Occipital lobe (tissue), 1 donor: ENCODE measurements at regions not wholly inside any gene's neighbourhood (a gene's known extent, or its start where the extent isn't known, plus 50 kb on each side); places are given as distances from the start of the nearest gene placed in this dataset.
A peak's percentile ranks its signal among the peaks of the same experiment; 100 is the strongest.

Experiments
- DNase-seq: peaks from one replicate; lab custom pipeline; 2025; lab: John Stamatoyannopoulos, UW

DNA sequence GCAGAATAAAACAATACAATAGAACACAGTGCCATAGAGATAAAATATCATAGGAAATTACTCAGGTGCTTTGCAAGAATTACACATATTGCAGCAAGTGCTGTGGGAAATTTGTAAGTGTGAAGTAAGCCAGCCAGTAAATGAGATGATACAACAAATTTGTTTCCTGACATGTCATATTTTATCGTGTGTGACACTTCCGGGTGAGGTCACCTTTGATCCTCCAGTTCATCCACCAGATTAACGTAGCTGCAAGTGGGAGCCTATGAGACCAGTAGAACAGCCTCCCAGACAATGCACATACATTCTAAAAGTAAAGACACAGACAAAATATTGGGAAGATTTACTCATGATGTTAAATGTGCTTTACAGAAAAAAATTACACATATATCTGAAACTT, 72.2 kb downstream of the PRDM9 start:
- DNase-seq = no peak

DNA sequence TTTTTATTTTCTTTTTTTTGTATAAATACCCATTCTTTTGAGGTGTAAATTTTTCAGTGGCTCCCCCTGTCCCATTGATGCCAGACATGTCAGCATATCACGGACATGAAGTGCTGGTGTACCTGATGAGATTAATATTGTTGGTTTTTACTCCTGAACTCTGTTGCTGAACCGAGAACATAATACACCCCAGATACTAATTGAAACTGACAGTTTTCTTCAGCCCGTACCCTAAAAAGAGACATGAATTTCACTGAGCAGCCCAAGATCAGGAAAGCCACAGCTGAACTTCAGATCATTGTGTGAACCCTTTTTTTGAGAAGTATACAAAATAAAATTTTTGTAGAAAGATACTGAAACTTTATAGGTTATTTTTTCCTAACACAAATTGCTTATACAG, 75.7 kb downstream of the PRDM9 start:
- no peak for DNase-seq

DNA sequence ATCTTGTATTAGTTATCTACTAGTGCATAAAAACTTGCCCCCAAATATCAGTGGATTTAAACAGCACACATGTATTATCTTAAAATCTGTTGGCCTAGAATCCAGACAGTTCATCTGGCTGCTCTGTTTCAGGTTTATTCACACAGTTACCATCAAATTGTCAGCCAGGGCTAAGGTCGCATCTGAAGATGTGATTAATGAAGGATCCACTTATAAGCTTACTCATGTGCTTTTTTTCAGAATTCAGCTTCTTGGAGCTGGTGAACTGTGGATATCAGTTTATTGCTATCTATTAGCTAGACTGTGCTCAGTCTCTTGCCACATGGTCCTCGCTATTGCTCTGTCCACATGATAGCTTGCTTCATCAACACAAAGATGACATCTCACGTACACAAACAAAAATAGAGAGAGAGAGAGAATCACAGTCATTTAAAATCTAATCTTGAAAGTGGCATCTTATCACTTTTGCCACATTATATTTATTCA, 81.5 kb downstream of the PRDM9 start:
- DNase-seq = no peak

DNA sequence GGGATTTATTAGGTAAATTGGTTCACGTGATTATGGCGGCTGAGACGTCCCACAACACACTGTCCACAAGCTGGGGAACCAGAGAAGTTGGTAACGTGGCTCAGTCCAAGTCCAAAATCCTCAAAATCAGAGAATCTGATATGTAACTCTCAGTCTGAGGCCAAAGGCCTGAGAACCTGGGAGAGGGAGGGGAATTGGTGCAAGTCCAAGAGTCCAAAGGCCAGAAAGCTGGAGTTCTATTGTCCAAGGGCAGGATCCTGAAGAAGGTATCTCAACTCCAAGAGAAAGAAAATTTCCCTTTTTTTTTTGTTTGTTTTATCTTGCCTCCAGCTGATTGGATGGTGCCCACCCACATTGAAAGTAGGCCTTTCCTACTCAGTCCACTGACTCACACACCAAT, 83.8 kb downstream of the PRDM9 start:
- no peak for DNase-seq

DNA sequence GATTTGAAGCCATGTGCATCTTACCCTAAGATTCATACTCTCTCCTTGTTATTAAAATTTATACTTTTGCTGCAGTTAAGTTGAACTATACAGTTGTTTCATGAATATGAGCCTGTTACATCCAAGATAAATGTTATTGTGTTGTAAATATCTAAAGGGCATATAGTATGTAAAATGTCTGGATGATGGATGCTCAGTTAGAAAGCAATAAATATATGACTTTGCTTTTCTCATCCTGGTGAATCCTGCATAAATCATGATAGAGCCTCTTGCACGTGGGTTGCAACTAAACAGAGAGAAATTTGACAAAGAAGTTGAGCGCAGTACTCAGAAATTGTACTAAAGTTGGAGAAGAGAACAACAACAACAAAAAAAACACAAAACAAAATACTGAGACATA, 99.5 kb downstream of the PRDM9 start:
- no peak for DNase-seq

DNA sequence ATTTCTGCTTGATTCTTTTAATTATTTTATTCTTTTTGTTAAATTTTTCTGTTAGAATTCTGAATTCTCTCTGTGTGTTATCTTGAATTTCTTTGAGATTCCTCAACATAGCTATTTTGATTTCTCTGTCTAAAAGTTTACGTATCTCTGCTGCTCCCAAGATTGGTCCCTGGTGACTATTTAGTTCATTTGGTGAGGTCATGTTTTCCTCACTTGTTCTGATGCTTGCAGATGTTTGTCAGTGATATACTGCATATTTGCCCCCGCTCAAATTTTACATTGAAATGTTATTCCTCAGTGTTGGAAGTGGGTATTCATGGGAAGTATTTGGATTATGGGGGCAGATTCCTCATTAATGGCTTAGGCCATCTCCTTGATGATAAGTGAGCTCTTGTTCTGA, 105.3 kb downstream of the PRDM9 start:
- no peak for DNase-seq

DNA sequence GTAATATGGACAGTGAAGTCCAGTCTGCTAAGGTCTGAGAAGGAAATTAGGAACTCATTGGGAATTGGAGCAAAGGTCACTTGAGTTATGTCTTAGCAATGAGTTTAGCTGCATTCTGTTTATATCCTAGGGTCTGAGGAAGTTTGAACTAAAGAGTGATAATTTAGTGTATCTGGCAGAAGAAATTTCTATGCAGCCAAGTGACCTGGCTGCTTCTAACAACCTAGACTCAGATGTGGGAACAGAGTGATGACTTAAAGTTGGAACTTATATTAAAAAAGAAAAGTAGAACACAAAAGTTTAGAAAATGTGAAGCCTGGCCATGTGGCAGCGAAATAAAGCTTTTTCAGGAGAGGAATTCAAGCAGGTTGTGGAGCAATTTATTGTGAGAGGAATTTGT, 106.2 kb downstream of the PRDM9 start:
- no peak for DNase-seq

DNA sequence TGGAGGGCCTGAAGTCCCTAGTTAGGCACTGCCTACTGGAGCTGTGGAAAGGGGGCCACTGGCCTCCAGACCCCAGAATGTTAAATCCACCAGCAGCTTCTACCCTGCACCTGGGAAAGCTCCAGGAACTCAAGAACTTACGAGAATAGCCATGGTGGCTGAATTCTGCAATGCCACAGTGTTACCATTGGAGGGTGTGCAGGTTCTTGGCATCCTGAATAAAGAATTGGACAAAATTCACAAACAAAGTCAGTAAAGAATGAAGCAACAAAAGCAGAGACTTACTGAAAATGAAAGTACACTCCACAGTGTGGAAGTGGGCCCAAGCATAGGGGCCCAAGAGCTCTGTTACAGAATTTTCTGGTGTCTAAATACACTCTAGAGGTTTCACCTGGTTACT, 107.0 kb downstream of the PRDM9 start:
- DNase-seq = no peak

DNA sequence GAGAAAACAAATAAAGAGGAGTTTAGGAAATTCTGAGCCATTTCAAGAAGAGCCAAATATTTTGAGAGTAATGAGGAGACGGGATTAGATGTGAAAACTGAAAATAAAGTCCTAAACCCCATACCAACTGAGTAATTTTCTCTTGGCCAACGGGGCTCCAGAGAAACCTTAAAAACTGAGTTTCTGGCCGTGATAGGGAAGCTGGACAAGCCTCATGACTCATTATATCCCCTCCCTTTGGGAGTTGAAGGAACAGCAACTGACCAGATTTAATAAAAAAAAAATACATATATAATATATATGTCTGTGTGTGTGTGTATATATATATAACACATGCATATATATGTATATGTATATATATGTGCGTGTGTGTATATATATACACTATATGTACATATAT, 119.6 kb downstream of the PRDM9 start:
- DNase-seq = no peak

DNA sequence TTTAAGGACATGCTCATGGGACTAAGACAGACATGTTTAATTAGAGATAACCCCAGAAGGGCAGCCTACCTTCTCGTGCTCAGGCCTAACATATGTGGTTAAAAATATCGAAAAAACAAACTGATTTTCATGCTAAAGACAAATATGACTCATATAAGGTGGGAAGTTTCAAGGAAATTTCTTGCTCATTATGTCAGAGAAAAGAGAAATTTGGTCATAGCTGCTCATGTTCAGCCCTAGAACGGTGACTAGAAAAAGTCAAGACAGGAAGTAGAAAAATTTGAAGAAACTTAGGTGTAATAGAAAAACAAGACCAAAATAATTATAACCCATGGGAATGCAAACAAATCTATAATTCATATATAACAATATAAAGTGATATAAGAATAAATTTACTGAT, 120.6 kb downstream of the PRDM9 start:
- DNase-seq = no peak

DNA sequence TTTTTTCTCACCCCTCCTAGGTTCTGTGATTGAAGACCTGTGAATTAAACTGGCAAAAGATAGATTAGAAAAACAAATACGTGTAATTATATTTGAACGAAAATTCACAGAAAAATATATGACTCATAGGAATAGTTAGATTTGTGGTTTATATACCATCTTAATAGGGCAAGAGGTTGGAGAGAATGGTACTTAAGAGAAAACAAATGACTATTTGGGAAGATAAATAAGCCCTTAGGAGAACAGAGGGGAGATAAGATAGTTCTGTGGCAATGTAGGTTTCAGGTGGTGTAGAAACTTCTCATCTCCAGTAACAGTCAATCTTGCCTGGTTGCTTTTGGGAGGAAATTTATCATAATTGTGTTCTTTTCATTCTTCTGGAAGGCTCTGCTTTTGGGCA, 122.0 kb downstream of the PRDM9 start:
- DNase-seq = no peak

DNA sequence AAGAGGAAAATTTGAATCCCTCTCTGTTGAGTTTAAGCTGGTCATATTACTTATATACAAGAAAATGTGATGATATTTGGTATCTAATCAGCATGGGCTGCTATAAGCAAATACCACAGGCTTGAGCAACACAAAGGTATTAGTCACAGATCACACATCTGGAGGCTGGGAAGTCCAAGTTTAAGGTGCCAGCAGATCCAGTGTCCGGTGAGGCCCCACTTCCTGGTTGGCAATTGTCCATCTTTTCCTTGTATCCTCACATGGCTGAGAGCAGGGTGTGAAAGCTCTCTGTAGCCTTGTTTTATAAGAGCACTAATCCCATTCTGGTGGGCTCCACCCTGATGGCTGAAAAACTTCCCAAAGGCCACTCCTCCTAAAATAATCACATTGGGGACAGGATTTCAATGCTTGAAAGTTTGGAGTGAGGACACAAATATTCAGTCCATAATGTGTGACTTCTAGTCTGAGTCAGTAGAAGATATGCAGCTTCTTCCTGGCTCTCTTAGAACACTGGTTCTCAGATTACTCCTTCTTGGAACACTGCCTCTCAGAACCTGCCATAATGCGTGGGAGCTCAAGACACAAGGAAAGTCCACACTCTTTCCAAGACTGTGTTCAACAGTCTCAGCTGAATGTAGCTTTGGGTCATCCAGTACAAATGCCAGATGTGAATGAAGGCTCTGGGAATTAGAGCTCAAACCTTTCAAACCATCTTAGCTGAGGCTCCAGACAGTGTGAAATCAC, 124.1 kb downstream of the PRDM9 start:
- DNase-seq = peak; percentile 39

DNA sequence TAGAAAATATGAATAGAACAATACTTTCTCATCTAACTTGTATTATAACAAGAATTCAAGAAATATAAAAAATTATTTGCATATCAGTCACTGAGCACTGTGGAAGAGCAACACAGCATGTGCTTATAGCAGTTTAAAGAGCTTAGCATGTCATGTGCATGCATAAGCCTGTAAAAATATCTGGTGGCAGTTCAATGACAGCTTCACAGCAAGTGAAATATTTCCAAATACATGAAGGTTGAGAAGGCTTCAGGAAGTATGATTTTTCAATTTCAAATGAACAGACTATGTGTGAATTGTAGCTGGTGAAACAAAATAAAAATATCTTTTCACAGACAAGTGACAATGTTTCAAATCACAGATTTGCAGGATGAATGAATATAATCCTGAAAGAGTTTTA, 128.5 kb downstream of the PRDM9 start:
- DNase-seq = no peak

DNA sequence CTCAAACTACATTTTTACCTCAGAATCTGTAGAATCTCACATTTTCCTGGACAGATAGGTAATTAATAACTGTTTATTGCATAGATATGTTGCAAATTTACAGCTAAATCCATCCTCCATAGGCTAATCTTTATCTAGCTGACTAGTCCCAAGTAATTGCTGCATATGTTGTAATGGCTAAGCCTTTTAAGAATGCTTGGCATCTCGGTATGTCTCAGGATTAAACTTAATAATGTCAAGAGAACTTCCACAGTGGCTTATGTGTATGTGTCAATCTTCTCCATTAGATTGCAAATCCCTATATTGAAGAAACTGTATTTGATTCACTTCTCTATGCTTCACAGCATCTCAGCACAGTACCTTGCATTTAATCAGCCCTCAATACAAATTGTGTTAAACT, 131.9 kb downstream of the PRDM9 start:
- DNase-seq = no peak

DNA sequence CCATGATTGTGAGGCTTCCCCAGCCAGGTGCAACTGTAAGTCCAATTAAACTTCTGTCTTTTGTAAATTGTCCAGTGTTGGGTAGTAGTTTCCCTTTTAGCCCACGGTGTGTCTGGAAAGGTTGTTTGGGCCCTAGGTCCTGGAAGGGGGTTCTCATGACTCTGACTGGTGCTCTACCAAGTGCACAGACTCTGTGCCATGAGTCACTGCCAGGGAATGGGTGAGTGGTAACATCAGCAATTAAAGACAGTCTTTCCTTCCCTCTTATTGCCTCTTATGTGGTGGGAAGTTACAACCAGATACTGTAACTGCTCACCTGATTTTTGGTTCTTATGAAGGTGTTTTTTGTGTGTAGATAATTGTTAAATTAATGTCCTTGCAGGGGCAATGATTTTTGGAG, 141.2 kb downstream of the PRDM9 start:
- DNase-seq = no peak

DNA sequence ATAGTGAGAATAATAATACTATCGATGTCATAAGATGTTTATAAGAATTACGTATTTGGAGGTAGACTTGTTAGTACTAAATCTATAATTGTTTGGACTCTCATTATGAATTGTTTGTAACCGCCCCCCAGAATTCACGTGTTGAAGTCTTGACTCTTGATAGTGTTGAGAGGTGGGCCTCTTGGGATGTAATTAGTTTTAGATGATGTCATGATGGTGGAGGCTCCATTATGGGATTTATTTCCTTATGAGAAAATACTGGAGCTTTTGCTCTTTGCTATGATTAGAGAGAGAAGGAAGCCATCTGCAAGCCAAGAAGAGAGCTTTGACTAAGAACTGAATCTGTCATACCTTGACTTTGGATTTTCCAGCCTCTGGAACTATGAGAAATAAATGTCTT, 142.2 kb downstream of the PRDM9 start:
- DNase-seq = no peak

DNA sequence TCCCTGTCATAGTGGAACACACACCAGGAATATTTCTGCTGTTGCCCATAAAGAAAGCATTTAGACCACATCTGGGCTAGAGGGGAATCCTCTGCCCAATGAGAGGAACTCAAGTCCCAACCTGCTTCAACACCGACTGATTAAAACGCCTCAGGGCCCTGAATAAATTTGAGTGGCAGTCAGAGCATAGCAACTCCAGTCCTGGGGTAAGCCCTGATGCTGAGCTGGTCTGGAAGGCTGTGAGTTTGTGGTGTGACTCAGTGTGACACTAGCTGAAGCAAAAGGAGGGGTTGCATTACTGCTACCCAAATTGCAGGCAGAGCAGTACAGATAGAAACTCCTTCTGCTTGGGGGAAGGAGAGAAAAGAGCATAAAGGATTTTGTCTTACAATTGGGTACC, 148.3 kb downstream of the PRDM9 start:
- DNase-seq = no peak

DNA sequence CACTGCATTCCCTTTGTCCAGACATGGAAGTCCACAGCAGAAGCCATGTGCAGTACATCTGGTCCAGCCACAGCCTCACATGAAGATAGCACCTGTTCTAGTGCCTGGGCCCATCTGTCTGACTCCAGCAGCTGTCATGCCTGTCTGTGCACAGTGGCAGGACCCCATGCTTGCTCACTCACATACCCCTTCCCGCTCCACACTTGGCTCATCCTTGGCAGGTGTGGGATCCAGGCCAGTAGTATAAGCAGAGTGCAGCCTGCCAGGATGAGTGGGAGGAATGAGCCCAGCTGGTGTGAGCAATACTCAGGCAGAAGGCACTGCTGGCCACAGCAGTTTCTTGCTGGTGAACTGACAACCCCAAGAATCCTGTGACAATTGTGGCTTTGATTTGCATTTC, 168.0 kb downstream of the PRDM9 start:
- DNase-seq = no peak

DNA sequence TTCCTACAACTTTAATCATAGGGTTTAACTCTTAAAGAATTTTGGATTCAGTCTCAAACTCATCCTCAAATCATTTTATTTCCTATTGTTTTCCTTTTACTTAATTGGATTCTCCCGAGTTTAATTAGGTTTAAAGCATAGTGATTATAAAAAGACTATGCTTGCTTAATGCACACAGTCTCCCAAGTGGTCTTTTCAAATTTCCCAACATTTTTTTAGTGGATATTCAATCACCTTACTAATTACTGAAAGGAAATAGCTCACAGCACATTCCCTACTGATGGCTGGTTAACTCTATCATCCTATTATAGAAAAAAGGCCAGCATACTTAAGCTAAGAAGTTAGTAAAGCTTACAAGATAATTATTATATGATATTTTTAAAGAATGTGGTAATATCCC, 170.6 kb downstream of the PRDM9 start:
- DNase-seq = no peak

DNA sequence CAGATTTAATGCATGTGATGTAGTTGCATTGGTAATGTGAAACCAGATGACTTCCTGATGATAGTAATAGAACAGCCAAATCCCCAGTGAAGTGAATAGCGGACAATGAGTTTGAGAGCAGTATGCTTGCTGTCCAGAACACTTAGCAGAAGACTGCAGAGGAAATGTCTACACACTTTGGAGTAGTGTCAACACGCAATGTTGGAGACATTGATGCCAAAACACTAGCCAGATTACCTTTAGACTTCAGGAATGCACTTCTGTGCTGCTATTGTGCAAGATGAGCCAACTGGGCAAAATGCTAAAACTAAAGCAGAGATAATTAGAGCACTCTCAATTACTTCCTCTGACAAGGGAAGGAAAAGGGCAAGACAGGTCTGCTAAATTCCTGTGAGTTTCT, 176.7 kb downstream of the PRDM9 start:
- no peak for DNase-seq

DNA sequence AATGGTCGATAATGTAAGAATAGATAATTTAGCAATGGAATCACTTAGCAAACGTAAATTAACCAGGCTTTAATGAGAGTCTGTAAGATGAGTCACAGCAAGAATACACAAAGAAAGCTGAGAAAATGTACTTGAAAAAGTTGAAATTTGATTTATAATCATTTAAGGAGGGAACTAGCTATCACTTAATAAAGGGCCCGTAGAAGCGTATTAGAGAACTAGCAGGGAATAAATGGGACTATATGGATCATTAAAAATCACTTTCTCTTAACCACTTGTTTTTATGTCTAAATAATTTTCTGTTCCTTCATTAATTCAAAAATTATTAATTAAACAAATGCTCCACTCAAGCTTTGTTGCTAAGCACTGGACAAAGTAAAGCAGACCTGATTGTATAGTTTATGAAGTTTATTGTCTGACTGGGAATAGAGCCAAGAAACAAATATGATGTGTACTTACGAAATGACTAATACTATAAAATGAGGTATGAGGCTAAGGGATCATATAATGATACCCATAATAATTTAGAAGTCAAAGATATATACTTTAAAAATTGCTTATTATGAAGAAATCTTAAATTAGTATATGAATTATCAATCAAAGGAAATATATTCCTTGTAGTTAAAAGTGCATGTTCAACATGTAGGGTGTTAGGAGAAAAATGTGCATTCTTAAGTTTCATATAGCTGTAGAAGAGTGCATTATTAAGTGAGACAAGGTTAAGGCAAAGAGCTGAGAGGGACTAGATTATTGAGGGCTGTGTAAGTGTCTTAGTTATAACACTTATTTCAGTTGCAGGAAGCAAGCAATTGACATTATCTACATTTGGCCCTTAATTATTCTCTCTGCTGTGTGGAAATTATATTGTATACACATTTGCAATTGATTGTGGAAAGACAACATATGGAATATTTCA, 196.8 kb downstream of the PRDM9 start:
- no peak for DNase-seq

DNA sequence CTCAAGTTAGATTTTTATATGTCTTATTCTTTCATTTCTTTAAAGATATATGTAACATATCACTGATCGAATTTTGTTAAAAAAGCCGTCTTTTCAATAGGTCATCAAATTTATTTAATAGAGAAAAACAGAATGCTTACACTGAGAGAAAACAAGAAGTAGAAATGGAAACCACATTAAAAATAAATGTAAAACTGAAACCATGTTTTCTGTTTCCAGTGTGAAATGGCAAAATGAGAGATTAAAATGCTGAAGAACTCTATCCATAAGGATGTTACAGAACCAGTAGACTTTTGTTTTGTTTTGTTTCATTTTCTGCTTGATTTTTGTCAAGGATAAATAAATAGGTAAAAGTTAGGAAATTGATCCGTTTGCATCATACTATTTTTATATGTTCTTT, 210.1 kb downstream of the PRDM9 start:
- DNase-seq = no peak

DNA sequence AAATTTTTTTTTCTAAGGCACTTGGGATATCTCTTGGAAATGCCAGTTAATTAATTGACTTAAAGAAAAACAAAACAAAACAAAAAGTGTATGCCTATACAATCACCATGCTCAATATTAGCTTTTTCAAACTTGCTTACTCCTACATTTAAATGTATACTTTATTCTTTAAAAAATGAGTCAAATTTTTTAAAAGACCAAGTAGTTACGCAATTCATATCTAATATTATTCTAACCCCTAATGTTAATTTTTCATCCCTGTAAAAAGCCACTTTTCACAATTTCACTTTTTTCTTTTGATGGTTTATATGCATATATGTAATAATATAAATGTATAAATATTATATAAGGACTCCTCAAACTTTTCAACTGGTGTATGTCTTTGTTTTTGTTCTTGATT, 211.2 kb downstream of the PRDM9 start:
- no peak for DNase-seq
